ENCODE measurements at regions not wholly inside any gene's neighbourhood (a gene's known extent, or its start where the extent isn't known, plus 50 kb on each side); places are given as distances from the start of the nearest gene placed in this dataset.

- TF ChIP-seq CTCF (IDR thresholded peaks at IDR 0.05) (no peak), POLR2A (IDR thresholded peaks at IDR 0.05) (no peak)
These were observed 153.2 kb upstream of the GADL1 start for GRCh38 chr3:31047673-31048072.

Data from vagina (tissue), 2 donors.